ENCODE measurements at regions not wholly inside any gene's neighbourhood (a gene's known extent, or its start where the extent isn't known, plus 50 kb on each side); places are given as distances from the start of the nearest gene placed in this dataset.

DNA sequence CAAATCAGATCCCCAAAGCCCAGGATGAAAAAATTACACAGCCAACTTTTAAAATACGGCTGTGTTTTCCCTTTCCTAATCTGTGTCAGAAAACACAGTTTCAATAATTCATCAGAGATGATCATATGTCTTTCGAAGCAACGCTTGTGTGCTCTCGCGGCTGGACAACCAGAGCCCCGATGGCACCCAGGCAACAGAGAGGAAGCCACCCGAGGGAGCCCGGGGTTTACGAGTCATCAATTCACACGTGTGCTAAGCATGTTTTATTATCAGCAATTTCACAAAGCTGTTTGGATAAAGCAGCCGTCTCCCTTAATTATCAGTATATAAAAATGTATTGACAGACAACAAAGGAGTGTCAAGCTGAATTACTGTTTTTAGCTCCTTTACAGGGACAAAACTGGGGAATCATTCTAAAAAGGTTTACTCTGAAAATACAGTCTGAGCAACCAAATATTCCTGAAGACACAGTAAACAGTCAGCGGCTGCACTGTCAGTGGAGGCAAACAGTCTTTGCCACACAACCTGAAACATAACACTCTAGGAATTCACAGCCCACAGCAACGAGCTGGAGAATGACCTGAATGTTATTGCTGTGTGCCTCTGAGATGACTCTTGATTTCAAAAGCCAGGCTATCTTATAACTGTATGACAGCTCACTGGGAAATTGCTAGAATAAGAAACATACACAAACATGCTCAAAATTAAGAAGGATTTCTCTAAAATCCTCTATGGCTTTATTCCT is 201.0 kb downstream of the SIPA1L2 start:
- TF ChIP-seq EZH2 (IDR thresholded peaks at IDR 0.05; ENCODE audit: borderline replicate concordance, insufficient read depth, low read length, poor library complexity, severe bottlenecking), result no peak
- TF ChIP-seq, protein P1, sequence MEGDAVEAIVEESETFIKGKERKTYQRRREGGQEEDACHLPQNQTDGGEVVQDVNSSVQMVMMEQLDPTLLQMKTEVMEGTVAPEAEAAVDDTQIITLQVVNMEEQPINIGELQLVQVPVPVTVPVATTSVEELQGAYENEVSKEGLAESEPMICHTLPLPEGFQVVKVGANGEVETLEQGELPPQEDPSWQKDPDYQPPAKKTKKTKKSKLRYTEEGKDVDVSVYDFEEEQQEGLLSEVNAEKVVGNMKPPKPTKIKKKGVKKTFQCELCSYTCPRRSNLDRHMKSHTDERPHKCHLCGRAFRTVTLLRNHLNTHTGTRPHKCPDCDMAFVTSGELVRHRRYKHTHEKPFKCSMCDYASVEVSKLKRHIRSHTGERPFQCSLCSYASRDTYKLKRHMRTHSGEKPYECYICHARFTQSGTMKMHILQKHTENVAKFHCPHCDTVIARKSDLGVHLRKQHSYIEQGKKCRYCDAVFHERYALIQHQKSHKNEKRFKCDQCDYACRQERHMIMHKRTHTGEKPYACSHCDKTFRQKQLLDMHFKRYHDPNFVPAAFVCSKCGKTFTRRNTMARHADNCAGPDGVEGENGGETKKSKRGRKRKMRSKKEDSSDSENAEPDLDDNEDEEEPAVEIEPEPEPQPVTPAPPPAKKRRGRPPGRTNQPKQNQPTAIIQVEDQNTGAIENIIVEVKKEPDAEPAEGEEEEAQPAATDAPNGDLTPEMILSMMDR (IDR thresholded peaks at IDR 0.05; ENCODE audit: poor library complexity, severe bottlenecking), result no peak
- TF ChIP-seq RAD21 (conservative IDR thresholded peaks at IDR 0.05), result no peak
- TF ChIP-seq SMC3 (conservative IDR thresholded peaks at IDR 0.05; ENCODE audit: poor library complexity), result no peak
- TF ChIP-seq, protein P2, sequence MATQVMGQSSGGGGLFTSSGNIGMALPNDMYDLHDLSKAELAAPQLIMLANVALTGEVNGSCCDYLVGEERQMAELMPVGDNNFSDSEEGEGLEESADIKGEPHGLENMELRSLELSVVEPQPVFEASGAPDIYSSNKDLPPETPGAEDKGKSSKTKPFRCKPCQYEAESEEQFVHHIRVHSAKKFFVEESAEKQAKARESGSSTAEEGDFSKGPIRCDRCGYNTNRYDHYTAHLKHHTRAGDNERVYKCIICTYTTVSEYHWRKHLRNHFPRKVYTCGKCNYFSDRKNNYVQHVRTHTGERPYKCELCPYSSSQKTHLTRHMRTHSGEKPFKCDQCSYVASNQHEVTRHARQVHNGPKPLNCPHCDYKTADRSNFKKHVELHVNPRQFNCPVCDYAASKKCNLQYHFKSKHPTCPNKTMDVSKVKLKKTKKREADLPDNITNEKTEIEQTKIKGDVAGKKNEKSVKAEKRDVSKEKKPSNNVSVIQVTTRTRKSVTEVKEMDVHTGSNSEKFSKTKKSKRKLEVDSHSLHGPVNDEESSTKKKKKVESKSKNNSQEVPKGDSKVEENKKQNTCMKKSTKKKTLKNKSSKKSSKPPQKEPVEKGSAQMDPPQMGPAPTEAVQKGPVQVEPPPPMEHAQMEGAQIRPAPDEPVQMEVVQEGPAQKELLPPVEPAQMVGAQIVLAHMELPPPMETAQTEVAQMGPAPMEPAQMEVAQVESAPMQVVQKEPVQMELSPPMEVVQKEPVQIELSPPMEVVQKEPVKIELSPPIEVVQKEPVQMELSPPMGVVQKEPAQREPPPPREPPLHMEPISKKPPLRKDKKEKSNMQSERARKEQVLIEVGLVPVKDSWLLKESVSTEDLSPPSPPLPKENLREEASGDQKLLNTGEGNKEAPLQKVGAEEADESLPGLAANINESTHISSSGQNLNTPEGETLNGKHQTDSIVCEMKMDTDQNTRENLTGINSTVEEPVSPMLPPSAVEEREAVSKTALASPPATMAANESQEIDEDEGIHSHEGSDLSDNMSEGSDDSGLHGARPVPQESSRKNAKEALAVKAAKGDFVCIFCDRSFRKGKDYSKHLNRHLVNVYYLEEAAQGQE (IDR thresholded peaks at IDR 0.05; ENCODE audit: borderline replicate concordance), result no peak
- no peak for TF ChIP-seq MXI1 (conservative IDR thresholded peaks at IDR 0.05; ENCODE audit: poor library complexity, severe bottlenecking)
- TF ChIP-seq POLR2AphosphoS5 (IDR thresholded peaks at IDR 0.05), result no peak
- TF ChIP-seq EP300 (conservative IDR thresholded peaks at IDR 0.05; ENCODE audit: poor library complexity, severe bottlenecking), result no peak
- no peak for TF ChIP-seq TAF1 (IDR thresholded peaks at IDR 0.05; ENCODE audit: low read depth)
